SK-N-SH (cell line): ENCODE measurements at regions not wholly inside any gene's neighbourhood (a gene's known extent, or its start where the extent isn't known, plus 50 kb on each side); places are given as distances from the start of the nearest gene placed in this dataset.

Experiments used
- CTCF ChIA-PET: fragments of 300-600, 350-600 bp; formaldehyde crosslinking; extraction: SDS; loops from one replicate; lab custom pipeline; 2021; lab: Yijun Ruan, JAX
- POLR2A ChIA-PET: fragments of 350-600 bp; sonication (Branson Sonifier 250); formaldehyde crosslinking; extraction: SDS; loops from one replicate; lab custom pipeline; 2020; ENCODE audit warnings: antibody characterized with exemption, inconsistent platforms; lab: Yijun Ruan, JAX
- DNase-seq: peaks from one replicate; pipeline ENCODE4 v3.0.0; 2012
- H2AFZ ChIP-seq: fragments of 200-600 bp; sonication (generic); 2 replicates; pipeline ENCODE4 v1.8.1; 2016; ENCODE audit warnings: antibody characterized with exemption, mild to moderate bottlenecking, low read depth
- H3F3A ChIP-seq: fragments of 200-600 bp; sonication (generic); replicated peaks from 2 replicates; pipeline ENCODE3; 2016; ENCODE audit warnings: antibody characterized with exemption, mild to moderate bottlenecking; ENCODE audit not compliant: insufficient read depth
- H3K27ac ChIP-seq, 2 experiments: fragments of 200-500 bp in 1 of 2; fragments of 200-600 bp in 1 of 2; sonication (Bioruptor generic) in 1 of 2; sonication (generic), shearing (Covaris generic) in 1 of 2; 2 replicates each; pipeline versions ENCODE4 v1.5.1 to v1.6.1; 2014 to 2016; ENCODE audit warnings: low read depth in 2 of 2, inconsistent platforms in 1 of 2, low read length in 1 of 2, mild to moderate bottlenecking in 1 of 2, mixed read lengths in 1 of 2
- H3K27me3 ChIP-seq: fragments of 200-600 bp; sonication (generic), shearing (Covaris generic); 2 replicates; pipeline ENCODE4 v1.6.1; 2016; ENCODE audit warnings: mixed run types; ENCODE audit not compliant: insufficient read depth
- H3K36me3 ChIP-seq, 2 experiments: fragments of 200-500 bp in 1 of 2; fragments of 200-600 bp in 1 of 2; sonication (Bioruptor generic) in 1 of 2; sonication (generic) in 1 of 2; replicated peaks in 1 of 2; 2 replicates each; pipeline versions ENCODE3 to v1.5.1; 2014 to 2016; ENCODE audit warnings: low read length in 1 of 2, mild to moderate bottlenecking in 1 of 2; ENCODE audit not compliant: insufficient read depth in 2 of 2, control insufficient read depth in 1 of 2
- H3K4me1 ChIP-seq, 2 experiments: fragments of 200-500 bp in 1 of 2; fragments of 200-600 bp in 1 of 2; sonication (Bioruptor generic) in 1 of 2; sonication (generic), shearing (Covaris generic) in 1 of 2; 2 replicates each; pipeline versions ENCODE4 v1.5.1 to v1.6.1; 2014 to 2016; ENCODE audit warnings: low read depth in 1 of 2, low read length in 1 of 2, mixed run types in 1 of 2; ENCODE audit not compliant: insufficient read depth in 2 of 2, control insufficient read depth in 1 of 2
- H3K4me2 ChIP-seq: fragments of 200-600 bp; sonication (generic), shearing (Covaris generic); 2 replicates; pipeline ENCODE4 v1.6.1; 2017; ENCODE audit warnings: mixed run types
- H3K4me3 ChIP-seq, 2 experiments: fragments of 200-500 bp in 1 of 2; fragments of 200-600 bp in 1 of 2; sonication (Bioruptor generic) in 1 of 2; sonication (generic), shearing (Covaris generic) in 1 of 2; 2 replicates each; pipeline versions ENCODE4 v1.5.1 to v1.8.1; 2014 to 2016; ENCODE audit warnings: low read depth in 2 of 2, inconsistent platforms in 1 of 2, low read length in 1 of 2, mild to moderate bottlenecking in 1 of 2, mixed read lengths in 1 of 2, moderate library complexity in 1 of 2
- H3K79me2 ChIP-seq: fragments of 200-600 bp; sonication (generic); 2 replicates; pipeline ENCODE4 v1.8.1; 2017; ENCODE audit warnings: mild to moderate bottlenecking; ENCODE audit not compliant: insufficient read depth
- H3K9ac ChIP-seq: fragments of 200-600 bp; sonication (generic); 2 replicates; pipeline ENCODE4 v1.6.1; 2017; ENCODE audit warnings: mixed run types
- H3K9me2 ChIP-seq: fragments of 200-600 bp; sonication (generic); 2 replicates; pipeline ENCODE4 v1.6.1; 2017; ENCODE audit warnings: mixed run types
- H3K9me3 ChIP-seq: fragments of 200-600 bp; sonication (generic); 2 replicates; pipeline ENCODE4 v1.6.1; 2017; ENCODE audit warnings: mixed run types, mild to moderate bottlenecking, moderate library complexity
- H4K20me1 ChIP-seq: fragments of 200-600 bp; sonication (generic); 2 replicates; pipeline ENCODE4 v1.6.1; 2017; ENCODE audit warnings: mild to moderate bottlenecking, mixed run types; ENCODE audit not compliant: insufficient read depth
- CHD2 ChIP-seq: fragments of 150-350 bp; IDR thresholded peaks from 2 replicates; pipeline ENCODE4 v1.6.1; 2018; ENCODE audit warnings: low read length; ENCODE audit not compliant: partially characterized antibody
- CTCF ChIP-seq: fragments of 200-600 bp; sonication (generic); IDR thresholded peaks from 2 replicates; pipeline ENCODE4 v1.6.1; 2017; ENCODE audit warnings: antibody characterized with exemption, mild to moderate bottlenecking, moderate library complexity
- ELF1 ChIP-seq: IDR thresholded peaks from 2 replicates; pipeline ENCODE4 v1.4.0; 2012
- EP300 ChIP-seq, 2 experiments: IDR thresholded peaks; 2 replicates each; pipeline versions ENCODE4 v1.4.0 to v1.6.1; 2012; ENCODE audit warnings: borderline replicate concordance in 1 of 2, low read depth in 1 of 2, low read length in 1 of 2
- FOXM1 ChIP-seq: IDR thresholded peaks from 2 replicates; pipeline ENCODE4 v1.4.0; 2012; ENCODE audit warnings: low read depth, mild to moderate bottlenecking
- GABPA ChIP-seq: IDR thresholded peaks from 2 replicates; pipeline ENCODE4 v1.4.0; 2012; ENCODE audit warnings: low read depth, mild to moderate bottlenecking
- GATA2 ChIP-seq: sonication (generic); formaldehyde crosslinking; IDR thresholded peaks from 2 replicates; pipeline ENCODE4 v1.5.0; 2020; ENCODE audit warnings: mild to moderate bottlenecking, missing genetic modification reagents
- JUND ChIP-seq: IDR thresholded peaks from 2 replicates; pipeline ENCODE4 v1.4.0; 2012
- MXI1 ChIP-seq: IDR thresholded peaks from 2 replicates; pipeline ENCODE4 v1.6.1; 2012; ENCODE audit warnings: mild to moderate bottlenecking, low read depth, low read length, improper control_type of control experiment
- NRF1 ChIP-seq: IDR thresholded peaks from 2 replicates; pipeline ENCODE4 v1.6.1; 2012; ENCODE audit warnings: low read depth, mild to moderate bottlenecking, low read length
- POLR2AphosphoS5 ChIP-seq: IDR thresholded peaks from 2 replicates; pipeline ENCODE4 v1.6.1; 2012; ENCODE audit warnings: low read depth, low read length
- RCOR1 ChIP-seq: fragments of 150-350 bp; IDR thresholded peaks from 2 replicates; pipeline ENCODE4 v1.6.1; 2017; ENCODE audit warnings: antibody characterized with exemption, low read length
- REST ChIP-seq: IDR thresholded peaks from 2 replicates; pipeline ENCODE4 v1.6.1; 2012; ENCODE audit warnings: mild to moderate bottlenecking, low read depth, low read length, moderate library complexity
- RXRA ChIP-seq: IDR thresholded peaks from 2 replicates; pipeline ENCODE4 v1.4.0; 2012; ENCODE audit warnings: low read depth, mild to moderate bottlenecking, borderline replicate concordance
- SIN3A ChIP-seq: IDR thresholded peaks from 2 replicates; pipeline ENCODE4 v1.6.1; 2012; ENCODE audit warnings: low read depth, mild to moderate bottlenecking, low read length, moderate library complexity, borderline replicate concordance
- TCF12 ChIP-seq: IDR thresholded peaks from 2 replicates; pipeline ENCODE4 v1.4.0; 2012
- TEAD4 ChIP-seq: IDR thresholded peaks from 2 replicates; pipeline ENCODE4 v1.4.0; 2012; ENCODE audit warnings: mild to moderate bottlenecking, borderline replicate concordance; ENCODE audit not compliant: insufficient read depth
- USF2 ChIP-seq: fragments of 150-350 bp; IDR thresholded peaks from 2 replicates; pipeline ENCODE4 v1.6.1; 2017; ENCODE audit warnings: antibody characterized with exemption, low read length, low read depth, borderline replicate concordance
- YY1 ChIP-seq: IDR thresholded peaks from 2 replicates; pipeline ENCODE4 v1.4.0; 2012; ENCODE audit warnings: low read depth, mild to moderate bottlenecking
- ZBTB33 ChIP-seq: IDR thresholded peaks from 2 replicates; pipeline ENCODE4 v1.4.0; 2012; ENCODE audit warnings: low read depth, borderline replicate concordance
- WGBS: methylation state at CpG from one replicate; pipeline ENCODE4 v1.1.6; 2017; ENCODE audit warnings: low lambda C conversion rate; 5-methylcytosine and 5-hydroxymethylcytosine counted together

GRCh38 chr5:155504606-155505005 lies 491.1 kb downstream of the KIF4B start:
- Histone ChIP-seq H3F3A (no peaks in the 10 kb centered on the region), H2AFZ (no peak overlapping the region), H3K4me3 (no peak overlapping the region), H3K27ac (no peak overlapping the region), H3K9me3 (no peaks in the 10 kb centered on the region), H3K79me2 (no peaks in the 10 kb centered on the region), H3K27me3 (no peaks in the 10 kb centered on the region), H3K4me1 (no peaks in the 10 kb centered on the region; a peak in 1 of 4 replicates), H4K20me1 (no peaks in the 10 kb centered on the region), H3K9me2 (no peaks in the 10 kb centered on the region), H3K4me2 (no peak overlapping the region), H3K9ac (no peak overlapping the region), H3K36me3 (no peaks in the 10 kb centered on the region)
- DNase-seq: no peak
- no peak for TF ChIP-seq JUND
- no peak for TF ChIP-seq POLR2AphosphoS5
- no peak for TF ChIP-seq FOXM1
- TF ChIP-seq YY1: no peak
- TF ChIP-seq GATA2 (CRISPR knock-in tag): no peak
- TF ChIP-seq REST: no peak
- TF ChIP-seq TCF12: no peak
- no peak for TF ChIP-seq TEAD4
- no peak for TF ChIP-seq EP300 (IDR thresholded peaks at IDR 0.05; ENCODE audit: borderline replicate concordance in 1 of 2, low read depth in 1 of 2, low read length in 1 of 2)
- no peak for TF ChIP-seq RXRA
- TF ChIP-seq USF2: no peak
- TF ChIP-seq SIN3A: no peak
- TF ChIP-seq ZBTB33: no peak
- no peak for TF ChIP-seq CTCF
- no peak for TF ChIP-seq MXI1
- no peak for TF ChIP-seq GABPA
- no peak for TF ChIP-seq RCOR1
- no peak for TF ChIP-seq ELF1
- TF ChIP-seq CHD2: no peak
- no peak for TF ChIP-seq NRF1
- WGBS: 0% methylated on average over 1 of the region's 1 CpG
- ChIA-PET POLR2A (no interaction called here), CTCF (no interaction called here)
